HG03097 (cell line): ENCODE measurements at regions not wholly inside any gene's neighbourhood (a gene's known extent, or its start where the extent isn't known, plus 50 kb on each side); places are given as distances from the start of the nearest gene placed in this dataset.
"Not testable (repeated sequence)": the region's sequence is repeated elsewhere in the genome, so short reads cannot be mapped to it uniquely, and the experiment has no call there.

Experiments used
- ATAC-seq: cut with Tn5 transposase; IDR thresholded peaks from one replicate; pipeline ENCODE4 v1.9.1; 2021; ENCODE audit not compliant: unreplicated experiment, low FRiP score

DNA sequence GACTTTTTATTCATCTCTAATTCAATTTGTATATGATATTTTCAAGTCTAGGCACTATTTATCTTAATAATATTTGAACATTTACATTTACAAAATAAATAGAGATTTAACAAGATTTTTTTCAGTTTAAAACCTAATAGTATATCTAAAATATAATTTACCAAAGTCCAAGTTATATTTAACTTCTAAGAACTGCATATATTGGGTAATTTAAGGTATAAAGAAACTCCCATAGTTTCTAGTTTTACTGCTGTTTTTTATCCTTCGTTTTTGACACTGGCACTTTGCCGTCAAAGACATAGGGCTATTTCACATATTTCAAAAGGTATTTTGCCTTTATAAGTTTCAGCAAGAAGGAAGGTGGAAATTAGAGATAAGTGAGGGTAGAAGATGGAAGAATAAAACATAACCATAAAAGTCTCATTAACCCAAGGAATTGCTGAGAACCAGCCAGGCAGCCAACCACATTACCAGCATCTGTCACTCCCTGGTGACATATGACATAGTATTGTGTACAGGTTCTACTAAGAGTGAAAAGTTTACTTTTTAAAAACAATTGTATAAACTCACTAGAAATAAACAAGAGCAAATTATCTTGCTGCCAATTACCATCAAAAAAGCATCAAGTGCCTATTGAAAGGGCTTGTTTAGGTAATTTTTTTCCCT lies 251.5 kb downstream of the NSUN3 start:
- no peak for ATAC-seq

DNA sequence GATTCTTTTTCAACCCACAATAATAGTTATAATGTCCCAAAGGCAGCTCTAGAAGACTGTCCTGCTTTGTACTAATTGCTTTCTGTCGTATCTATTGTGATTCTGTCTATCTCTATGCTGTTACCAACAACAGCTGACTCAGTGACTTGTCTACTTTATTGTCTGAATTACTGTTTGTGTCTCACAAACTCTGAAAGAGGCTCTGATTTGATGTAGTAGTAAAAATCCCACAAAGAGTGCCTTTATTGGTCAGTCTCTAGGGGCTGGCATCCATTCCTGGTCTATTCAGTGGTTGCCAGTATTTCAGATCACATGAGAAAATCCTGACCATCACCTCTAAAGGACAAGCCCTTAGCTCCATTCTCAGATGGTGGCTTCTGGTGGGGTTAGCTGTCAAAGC lies 254.2 kb downstream of the NSUN3 start:
- no peak for ATAC-seq

DNA sequence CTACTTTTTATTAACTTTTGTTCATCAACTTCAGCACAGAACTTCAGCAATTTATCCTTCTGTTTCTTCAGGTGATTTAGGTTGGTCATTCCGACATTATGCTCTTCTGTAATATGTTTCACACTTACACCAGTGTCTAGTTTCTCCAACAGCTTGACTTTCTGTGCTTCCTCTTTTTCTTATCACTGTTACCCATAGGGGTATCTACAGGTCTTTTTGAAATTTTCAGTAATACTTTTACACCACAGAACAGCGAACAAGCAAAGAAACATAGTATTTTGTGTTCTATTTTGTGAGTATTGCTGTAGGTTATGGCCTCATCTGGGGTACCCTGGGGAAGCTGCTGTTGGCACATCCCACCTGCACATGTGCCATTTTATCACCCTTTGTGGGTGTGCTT lies 260.7 kb downstream of the NSUN3 start:
- ATAC-seq = no peak

DNA sequence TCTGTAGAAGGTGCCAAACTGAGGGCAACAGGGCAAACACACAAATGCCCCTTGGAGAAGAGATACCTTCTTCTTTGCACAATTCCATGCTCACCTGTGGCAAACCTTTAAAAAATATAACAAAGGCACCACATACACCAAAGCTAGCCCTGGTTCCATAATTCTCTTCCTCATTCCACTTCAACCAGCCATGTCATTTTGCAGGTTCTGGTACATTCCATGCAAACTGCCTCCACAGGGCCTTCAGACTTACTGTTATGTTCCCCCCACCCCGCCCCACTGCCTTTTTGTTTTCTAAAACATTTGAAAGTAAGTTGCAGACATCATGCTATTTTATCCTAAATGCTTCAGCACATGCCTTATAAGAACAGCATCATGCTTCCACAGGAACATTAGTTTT lies 269.0 kb downstream of the NSUN3 start:
- no peak for ATAC-seq

DNA sequence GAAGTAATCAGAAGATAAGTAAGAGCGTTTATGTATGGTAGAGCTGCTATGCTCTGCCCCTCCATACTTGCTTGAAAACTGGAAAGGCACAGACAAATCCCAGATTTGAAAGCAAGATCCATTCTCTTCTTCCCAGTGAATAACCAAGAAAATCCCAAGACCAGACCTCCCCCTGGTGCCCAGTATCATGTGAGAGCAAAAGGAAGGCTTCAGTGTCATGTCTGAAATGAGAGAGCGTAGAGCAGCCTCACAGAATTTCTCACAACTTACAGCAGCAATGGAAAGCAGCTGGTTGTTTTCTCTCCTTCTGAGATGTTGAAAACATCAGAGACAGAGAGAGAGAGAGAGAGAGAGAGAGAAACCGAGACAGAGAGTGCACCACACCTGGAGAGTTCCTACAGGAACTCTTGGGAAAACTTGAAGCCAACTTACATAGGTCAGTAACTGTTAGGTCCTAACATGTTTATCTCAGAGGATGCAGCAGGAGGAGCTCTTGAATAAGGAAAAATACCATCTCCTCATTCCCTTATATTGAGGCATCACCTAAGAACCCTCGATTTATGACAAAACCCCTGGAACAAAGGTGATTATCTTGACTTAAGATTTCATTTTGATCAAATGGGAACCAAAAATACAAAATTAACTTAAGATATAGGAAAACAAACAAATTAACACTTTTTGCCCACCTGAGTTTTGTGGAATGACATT lies 273.3 kb downstream of the NSUN3 start:
- ATAC-seq = no peak

DNA sequence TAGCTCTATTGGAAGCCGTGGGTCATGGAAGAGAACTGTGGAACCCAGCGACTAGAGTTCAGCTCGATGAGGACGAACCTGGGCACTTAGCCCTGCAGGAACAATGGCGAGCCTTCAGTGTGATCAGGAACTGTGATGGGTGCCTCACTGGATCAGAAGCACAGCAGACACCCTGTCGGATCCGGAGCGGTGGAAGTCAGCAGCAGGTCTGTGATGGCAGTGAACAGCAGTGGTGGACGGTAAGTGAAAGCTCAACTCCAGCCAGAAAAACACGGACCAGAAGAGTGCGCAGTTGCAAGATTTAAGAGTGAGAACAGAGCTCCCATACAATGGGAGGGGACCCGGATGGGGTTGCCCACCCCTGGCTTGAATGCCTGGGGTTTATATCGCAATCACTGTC lies 282.2 kb downstream of the NSUN3 start:
- ATAC-seq = no peak

DNA sequence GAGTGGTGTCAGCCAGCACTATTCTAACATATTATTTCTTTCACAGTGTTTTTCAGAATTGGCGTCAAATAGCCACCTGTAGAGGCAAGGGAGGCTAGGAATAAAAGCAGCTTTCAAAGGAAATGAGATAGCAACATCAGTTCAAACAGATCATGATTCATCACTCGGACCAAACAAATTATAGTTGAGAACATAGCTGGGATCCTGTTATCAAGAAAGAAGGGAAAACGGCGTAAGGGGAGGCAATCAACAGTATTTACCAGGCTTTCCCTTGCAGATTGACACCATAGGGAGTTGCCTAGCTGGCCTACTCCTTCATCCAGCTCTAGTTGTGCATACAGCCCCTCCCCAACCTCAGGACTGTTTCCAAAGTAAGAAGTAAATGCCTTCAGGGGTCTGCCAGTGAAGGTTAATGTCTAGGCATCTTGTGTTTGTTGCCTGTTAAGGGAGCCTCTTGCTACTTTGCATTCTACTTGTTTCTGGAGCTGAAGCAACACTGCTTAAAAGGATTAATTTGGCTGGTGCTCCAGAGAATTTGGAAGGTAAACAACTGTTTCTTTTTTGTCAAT lies 286.5 kb downstream of the NSUN3 start:
- ATAC-seq = no peak

DNA sequence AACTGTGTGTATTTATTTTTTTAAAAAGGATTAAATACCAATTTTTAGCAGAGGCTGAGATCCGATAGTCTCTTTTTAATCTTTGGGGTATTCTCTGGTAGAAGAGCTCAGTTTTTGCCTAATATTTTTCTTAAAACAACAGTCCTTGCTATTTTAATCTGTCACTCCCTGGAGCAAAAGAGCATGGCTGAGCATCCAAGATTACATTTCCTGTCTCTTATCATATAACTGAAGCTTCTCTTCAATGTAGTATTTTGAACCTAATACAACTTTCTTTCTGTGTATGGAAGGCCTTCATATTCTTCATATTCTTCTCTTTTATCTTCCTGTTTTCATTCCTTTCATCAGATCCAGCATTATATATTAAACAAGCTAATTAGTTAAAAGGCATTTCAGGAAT lies 293.7 kb downstream of the NSUN3 start:
- no peak for ATAC-seq

DNA sequence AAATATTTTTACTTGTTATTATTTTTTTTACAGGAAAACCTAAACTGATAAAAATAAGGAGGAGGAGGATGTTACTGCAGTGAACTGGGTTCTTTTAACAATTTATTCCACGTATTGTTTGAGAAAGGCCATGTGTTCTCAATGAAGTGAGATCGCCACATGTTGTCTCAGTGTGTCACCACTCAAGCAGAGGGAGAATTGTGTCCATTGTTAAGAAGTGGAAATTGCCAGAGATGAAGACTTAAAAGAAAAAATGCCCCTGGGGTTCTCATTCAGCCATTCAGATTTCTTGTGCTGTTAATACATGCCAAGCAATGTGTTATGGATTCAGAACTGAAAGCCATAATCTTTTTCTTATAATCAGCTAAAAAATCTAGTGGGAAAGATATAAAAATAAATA lies 297.1 kb downstream of the NSUN3 start:
- no peak for ATAC-seq

DNA sequence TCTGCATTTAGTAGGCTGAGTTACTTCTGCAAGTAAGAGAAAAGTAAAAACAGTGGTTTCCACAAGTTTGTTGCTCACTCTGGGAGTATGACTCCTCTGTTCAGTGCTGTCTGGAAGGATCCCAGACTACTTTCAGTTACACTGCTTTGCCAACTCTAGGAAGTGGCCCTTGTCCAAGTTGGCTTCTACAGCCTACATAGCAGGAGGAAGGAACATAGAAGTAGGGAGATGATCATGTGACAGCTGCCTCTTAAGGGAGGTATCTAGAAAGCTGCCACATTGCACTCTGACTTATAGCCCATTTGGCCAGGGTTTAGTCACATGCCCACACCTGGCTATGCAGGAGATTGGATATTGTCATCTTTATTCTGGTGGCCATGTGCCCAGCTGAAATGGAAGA lies 298.1 kb downstream of the NSUN3 start:
- no peak for ATAC-seq

DNA sequence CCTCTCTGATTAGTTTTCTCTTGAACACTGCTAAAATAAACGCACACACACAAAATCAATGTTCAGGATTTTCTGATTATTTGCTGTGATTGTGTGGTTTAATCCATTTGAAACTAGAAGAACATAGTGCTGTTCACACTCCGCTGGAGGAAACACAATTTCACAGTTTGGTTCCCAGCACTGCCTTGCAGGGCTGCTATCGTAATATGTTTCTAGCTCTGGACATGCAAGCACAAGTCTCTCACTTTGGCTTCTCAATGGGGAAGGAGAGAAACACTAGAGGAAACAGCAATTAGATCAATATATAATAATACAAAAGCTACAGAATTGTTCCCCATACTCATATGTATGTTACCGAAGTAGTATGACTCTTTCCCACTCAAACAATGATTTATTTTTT lies 299.5 kb downstream of the NSUN3 start:
- ATAC-seq = no peak

DNA sequence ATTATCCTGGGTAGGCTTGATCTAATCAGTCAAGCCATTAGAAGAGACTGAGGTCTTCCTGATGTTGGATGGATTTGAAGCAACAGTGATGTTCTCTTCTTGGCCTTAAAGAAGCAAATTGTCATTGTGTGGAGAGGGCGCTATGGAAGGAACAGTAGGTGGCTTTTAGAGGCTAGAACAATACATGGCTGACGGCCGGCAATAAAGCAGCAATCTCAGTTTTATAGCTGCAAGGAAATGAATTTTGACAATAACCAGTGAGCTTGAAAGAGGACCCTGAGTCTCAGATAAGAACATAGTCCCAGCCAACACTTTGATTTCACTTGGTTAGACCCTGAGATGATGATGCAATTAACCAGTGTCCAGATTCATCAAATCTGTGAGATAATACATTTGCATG lies 302.1 kb downstream of the NSUN3 start:
- no peak for ATAC-seq

DNA sequence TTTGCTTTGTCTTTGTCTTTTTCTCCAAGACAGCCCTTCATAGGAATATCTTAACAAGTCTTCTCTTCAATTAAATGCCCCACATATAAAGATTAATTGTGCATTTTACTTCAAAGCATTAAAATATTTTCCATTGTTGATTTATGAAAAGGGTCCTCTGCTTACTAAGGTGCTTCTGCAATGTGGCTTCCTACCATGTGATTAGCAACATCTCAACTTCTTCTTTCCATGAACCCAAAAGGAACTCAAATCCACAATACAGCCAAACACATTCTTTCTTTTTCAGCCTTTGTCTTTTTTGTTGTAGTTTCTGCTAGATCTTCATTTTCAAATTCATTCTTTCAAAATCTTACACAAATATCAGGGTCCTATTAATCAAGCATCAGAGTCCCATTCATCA lies 309.2 kb downstream of the NSUN3 start:
- no peak for ATAC-seq

DNA sequence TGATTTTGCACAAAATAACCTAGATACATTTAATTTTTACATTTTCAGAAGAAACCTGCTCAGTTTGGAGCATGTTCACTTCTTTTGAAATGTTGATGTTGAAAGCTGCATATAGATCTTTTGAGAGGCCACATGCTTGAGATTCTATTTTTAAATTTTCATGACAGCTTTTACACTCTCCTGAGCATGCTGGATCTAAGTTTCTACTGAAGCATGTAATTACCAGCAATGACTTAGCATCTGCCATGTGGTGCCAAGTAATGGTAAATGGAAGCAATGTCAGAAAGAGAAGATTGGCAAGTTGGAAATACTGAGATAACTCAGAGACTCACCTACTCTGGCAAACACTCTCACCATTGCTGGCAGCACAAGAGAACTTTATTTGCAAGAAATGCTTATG lies 310.6 kb downstream of the NSUN3 start:
- ATAC-seq = no peak

DNA sequence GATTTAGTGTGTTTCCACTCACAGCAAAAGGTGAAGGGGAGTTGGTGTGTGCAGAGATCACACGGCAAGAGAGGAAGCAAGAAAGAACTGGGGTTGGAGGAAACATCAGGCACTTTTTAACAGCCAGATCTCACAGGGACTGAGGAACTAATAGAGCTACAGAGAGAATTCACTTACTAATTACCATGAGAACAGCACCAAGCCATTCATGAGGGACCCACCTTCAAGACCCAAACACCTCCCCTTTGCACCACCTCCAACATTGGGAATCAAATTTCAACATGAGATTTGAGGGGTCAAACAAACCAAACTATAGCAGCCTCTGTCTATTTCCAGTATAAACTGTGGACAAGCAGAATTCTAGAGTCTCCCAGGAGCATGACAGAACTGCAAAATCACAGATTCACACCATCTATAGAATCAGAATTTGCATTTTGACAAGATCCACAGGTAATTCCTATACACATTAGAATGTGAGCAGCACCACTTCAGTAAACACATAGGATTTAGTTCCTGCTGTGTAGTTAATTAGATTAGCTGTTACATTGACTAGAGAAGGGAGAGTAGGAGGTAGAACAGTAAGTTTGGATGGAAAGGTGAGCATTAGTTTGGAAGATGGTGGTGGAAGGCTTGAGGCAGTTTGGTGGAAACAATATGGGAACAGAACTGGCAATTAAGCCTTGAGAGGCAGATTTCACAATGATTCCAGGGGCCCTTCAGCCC lies 311.7 kb downstream of the NSUN3 start:
- ATAC-seq = no peak

DNA sequence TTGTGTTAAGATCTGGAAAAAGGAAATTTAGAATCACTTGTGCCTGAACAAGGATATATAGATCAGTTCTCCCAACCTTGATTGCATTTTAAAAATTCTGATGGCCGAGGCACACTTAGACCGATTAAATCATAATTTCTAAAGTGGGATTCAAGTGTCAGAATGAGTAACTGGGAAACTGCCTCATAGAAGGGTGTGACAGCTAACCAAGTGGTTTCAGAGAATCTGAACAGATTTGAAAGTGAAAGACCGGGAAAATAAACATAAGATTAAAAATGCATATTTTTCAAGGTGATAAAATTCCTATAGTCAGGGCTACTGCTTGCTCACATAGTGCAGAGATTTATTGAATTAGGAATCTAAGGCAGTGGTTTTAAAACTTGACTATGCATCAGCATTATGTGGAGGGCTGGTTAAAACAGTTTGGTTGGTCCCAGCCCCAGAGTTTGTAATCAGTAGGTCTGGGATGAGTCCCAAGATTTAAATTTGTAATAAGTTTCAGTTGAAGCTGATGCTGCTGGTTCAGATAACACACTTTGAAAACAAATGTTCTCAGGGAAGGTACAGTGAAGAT lies 314.3 kb downstream of the NSUN3 start:
- ATAC-seq = not testable (repeated sequence)

DNA sequence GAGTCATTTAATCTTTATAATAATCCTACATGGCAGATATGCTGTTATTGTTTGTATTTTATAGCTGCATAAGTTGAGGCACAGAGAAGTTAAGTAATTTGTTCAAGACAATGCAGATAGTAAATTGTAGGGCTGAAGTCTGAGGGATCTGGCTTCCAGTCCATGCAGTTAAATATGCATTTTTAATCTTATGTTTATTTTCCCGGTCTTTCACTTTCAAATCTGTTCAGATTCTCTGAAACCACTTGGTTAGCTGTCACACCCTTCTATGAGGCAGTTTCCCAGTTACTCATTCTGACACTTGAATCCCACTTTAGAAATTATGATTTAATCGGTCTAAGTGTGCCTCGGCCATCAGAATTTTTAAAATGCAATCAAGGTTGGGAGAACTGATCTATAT lies 315.0 kb downstream of the NSUN3 start:
- ATAC-seq = not testable (repeated sequence)

DNA sequence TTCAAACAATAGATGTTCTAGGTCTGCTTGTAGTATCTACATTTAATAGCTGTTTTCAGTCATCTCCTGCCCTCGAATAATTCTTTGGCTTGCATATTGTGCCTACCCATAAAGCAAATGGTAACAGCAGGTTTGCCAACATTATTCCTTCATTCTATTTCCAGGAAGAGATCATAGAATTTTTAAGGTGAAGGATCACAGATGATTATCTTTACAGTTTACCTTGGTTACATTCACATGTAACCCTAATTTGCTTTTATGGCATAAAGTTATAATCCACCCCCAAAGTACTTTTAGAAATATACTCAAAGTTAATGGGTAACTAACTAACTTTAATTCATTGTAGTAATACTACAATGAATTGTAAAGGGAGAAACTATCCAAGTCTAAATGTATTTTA lies 315.5 kb downstream of the NSUN3 start:
- no peak for ATAC-seq

DNA sequence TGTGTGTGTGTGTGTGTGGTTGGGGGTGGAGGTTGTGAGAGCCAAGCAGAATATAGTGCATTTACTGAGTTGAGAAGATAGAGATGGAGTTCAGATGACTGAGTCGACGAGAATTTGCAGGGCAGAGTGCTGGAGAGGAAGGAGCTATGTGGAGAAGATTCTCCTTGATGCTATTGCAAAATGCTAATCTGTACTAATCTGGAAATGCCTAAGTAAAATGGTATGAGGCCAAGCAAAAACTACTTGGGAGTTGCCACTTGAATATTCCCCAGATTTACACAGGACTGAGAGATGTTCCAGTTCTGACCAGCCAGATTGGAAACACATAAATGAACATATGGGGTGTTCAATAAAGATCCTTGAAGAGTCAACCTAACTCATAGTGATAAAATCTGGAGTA lies 316.4 kb downstream of the NSUN3 start:
- no peak for ATAC-seq

DNA sequence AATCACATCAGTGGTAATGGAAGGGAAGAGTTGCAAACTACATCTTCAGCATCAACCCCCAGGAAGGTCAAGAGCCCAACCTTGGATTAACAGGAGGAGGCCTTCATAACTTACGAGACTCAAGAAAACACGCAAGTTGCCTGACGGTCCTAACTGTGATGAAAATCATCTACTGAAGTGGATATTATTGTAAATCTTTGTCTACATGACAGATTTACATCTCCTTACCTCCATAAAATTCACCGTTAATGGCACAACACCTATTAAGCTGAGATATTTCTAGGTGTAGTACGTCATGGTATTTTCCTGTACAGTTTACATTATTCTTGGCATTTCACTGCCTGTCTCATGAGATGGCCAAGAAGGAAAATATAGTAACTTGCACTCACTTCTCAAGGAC lies 332.0 kb downstream of the NSUN3 start:
- ATAC-seq = no peak

DNA sequence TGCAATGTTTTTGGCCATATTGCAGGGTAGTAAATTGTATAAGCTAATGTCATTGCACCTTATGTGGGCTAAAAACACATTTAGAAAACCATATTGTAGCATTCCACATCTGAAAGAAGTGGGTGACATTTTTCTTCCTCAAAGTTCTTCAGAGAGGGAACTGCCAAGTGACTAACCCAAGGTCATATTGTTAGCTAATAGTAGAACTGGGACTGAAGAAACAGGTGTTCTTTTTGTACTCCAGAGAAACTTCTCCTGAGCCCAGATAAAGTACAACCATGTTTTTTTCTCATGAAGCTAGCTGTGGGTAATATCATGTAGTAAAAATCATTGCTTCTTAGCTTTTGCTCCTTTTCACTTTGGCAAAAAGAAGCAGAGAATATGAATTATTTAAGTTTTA lies 333.0 kb downstream of the NSUN3 start:
- no peak for ATAC-seq
